IMR-90 (cell line): ENCODE measurements at regions not wholly inside any gene's neighbourhood (a gene's known extent, or its start where the extent isn't known, plus 50 kb on each side); places are given as distances from the start of the nearest gene placed in this dataset.

Experiments
- ATAC-seq: fragments of 200-7000 bp; cut with Tn5 transposase; 2 replicates; pipeline ENCODE4 v1.9.1; 2020; ENCODE audit warnings: low read depth, mild to moderate bottlenecking, moderate library complexity
- BruUV-seq: library from RNA; stranded (reverse); fragments of 400-500 nt; replicated peaks from 2 replicates; lab custom pipeline; 2021; lab: Mats Ljungman, UMichigan
- CTCF ChIA-PET: fragments of 300-600 bp; formaldehyde crosslinking; extraction: SDS; loops from one replicate; lab custom pipeline; 2021; ENCODE audit warnings: antibody characterized with exemption; lab: Yijun Ruan, JAX
- POLR2A ChIA-PET: fragments of 300-600 bp; sonication (Branson Sonifier 250); formaldehyde crosslinking; loops from one replicate; lab custom pipeline; 2022; ENCODE audit warnings: antibody characterized with exemption; ENCODE audit not compliant: unreplicated experiment; lab: Charles Lee
- DNase-seq: peaks from one replicate; pipeline ENCODE4 v3.0.0; 2013
- H2AFZ ChIP-seq: replicated peaks from 2 replicates; pipeline ENCODE3; 2013; ENCODE audit warnings: low read length, mild to moderate bottlenecking; ENCODE audit not compliant: poor library complexity
- H2AK5ac ChIP-seq: 2 replicates; pipeline ENCODE4 v1.6.1; 2013; ENCODE audit warnings: low read depth, low read length, inconsistent platforms
- H2AK9ac ChIP-seq: replicated peaks from 2 replicates; pipeline ENCODE3; 2013; ENCODE audit warnings: mild to moderate bottlenecking, low read depth, low read length, moderate library complexity; ENCODE audit not compliant: poor library complexity
- H2BK120ac ChIP-seq: 2 replicates; pipeline ENCODE4 v1.6.1; 2013; ENCODE audit warnings: low read depth, low read length, inconsistent platforms
- H2BK15ac ChIP-seq: 3 replicates; pipeline ENCODE4 v1.6.1; 2013; ENCODE audit warnings: low read depth, low read length, inconsistent platforms
- H2BK20ac ChIP-seq: 2 replicates; pipeline ENCODE4 v1.6.1; 2013; ENCODE audit warnings: low read depth, mild to moderate bottlenecking, inconsistent platforms, low read length, moderate library complexity
- H2BK5ac ChIP-seq: 2 replicates; pipeline ENCODE4 v1.6.1; 2013; ENCODE audit warnings: mild to moderate bottlenecking, low read depth, low read length, inconsistent platforms; ENCODE audit not compliant: poor library complexity, severe bottlenecking
- H3K14ac ChIP-seq: replicated peaks from 2 replicates; pipeline ENCODE4 v1.6.1; 2013; ENCODE audit warnings: low read depth, low read length, inconsistent platforms
- H3K18ac ChIP-seq: 2 replicates; pipeline ENCODE4 v1.6.1; 2013; ENCODE audit warnings: low read depth, low read length, control low read depth
- H3K23ac ChIP-seq: 2 replicates; pipeline ENCODE4 v1.6.1; 2013; ENCODE audit warnings: low read depth, low read length, inconsistent platforms
- H3K27ac ChIP-seq: 2 replicates; pipeline ENCODE4 v1.5.1; 2013; ENCODE audit warnings: mild to moderate bottlenecking, control low read depth, low read length; ENCODE audit not compliant: insufficient read depth
- H3K27me3 ChIP-seq: 2 replicates; pipeline ENCODE4 v1.6.1; 2013; ENCODE audit warnings: low read length; ENCODE audit not compliant: control insufficient read depth, insufficient read depth
- H3K36me3 ChIP-seq: 2 replicates; pipeline ENCODE4 v1.6.1; 2013; ENCODE audit warnings: low read length, mixed read lengths; ENCODE audit not compliant: control insufficient read depth, insufficient read depth
- H3K4ac ChIP-seq: 2 replicates; pipeline ENCODE4 v1.6.1; 2013; ENCODE audit warnings: low read depth, low read length, inconsistent platforms
- H3K4me1 ChIP-seq: 2 replicates; pipeline ENCODE4 v1.6.1; 2013; ENCODE audit warnings: low read length, mixed read lengths; ENCODE audit not compliant: control insufficient read depth, insufficient read depth
- H3K4me2 ChIP-seq: 2 replicates; pipeline ENCODE4 v1.6.1; 2013; ENCODE audit warnings: low read depth, mild to moderate bottlenecking, control low read depth, low read length, moderate library complexity
- H3K4me3 ChIP-seq: 2 replicates; pipeline ENCODE4 v1.5.1; 2013; ENCODE audit warnings: low read depth, mild to moderate bottlenecking, control low read depth, low read length, moderate library complexity; ENCODE audit not compliant: insufficient read depth
- H3K56ac ChIP-seq: 2 replicates; pipeline ENCODE4 v1.6.1; 2013; ENCODE audit warnings: low read length, inconsistent platforms; ENCODE audit not compliant: insufficient read depth; ENCODE audit errors: extremely low read depth
- H3K79me1 ChIP-seq, 2 experiments: 2 replicates each; pipeline ENCODE4 v1.6.1; 2013; ENCODE audit warnings: low read length in 2 of 2, inconsistent platforms in 1 of 2, low read depth in 1 of 2
- H3K9ac ChIP-seq: 2 replicates; pipeline ENCODE4 v1.6.1; 2013; ENCODE audit warnings: low read depth, low read length, control low read depth
- H3K9me1 ChIP-seq: 2 replicates; pipeline ENCODE4 v1.6.1; 2013; ENCODE audit warnings: low read length, inconsistent platforms; ENCODE audit not compliant: insufficient read depth
- H3K9me3 ChIP-seq: 2 replicates; pipeline ENCODE4 v1.6.1; 2013; ENCODE audit warnings: low read length; ENCODE audit not compliant: control insufficient read depth, insufficient read depth
- H4K20me1 ChIP-seq: 2 replicates; pipeline ENCODE4 v1.6.1; 2013; ENCODE audit warnings: low read length, inconsistent platforms; ENCODE audit not compliant: insufficient read depth
- H4K5ac ChIP-seq: 2 replicates; pipeline ENCODE4 v1.6.1; 2013; ENCODE audit warnings: mild to moderate bottlenecking, low read depth, low read length, control low read depth
- H4K8ac ChIP-seq, 2 experiments: 2 replicates each; pipeline ENCODE4 v1.6.1; 2013; ENCODE audit warnings: low read depth in 2 of 2, low read length in 2 of 2, control low read depth in 1 of 2, inconsistent platforms in 1 of 2
- H4K91ac ChIP-seq: 2 replicates; pipeline ENCODE4 v1.6.1; 2013; ENCODE audit warnings: low read depth, low read length, inconsistent platforms; ENCODE audit not compliant: insufficient read depth
- BHLHE40 ChIP-seq: fragments of 150-350 bp; IDR thresholded peaks from 2 replicates; pipeline ENCODE4 v1.6.1; 2016; ENCODE audit warnings: mild to moderate bottlenecking, low read depth, low read length
- ELK1 ChIP-seq: fragments of 150-350 bp; IDR thresholded peaks from 2 replicates; pipeline ENCODE4 v1.6.1; 2016; ENCODE audit warnings: low read depth, mild to moderate bottlenecking, low read length, moderate library complexity, borderline replicate concordance
- FOS ChIP-seq: fragments of 150-350 bp; IDR thresholded peaks from 2 replicates; pipeline ENCODE4 v1.6.1; 2016; ENCODE audit warnings: low read depth, low read length
- MAFK ChIP-seq: IDR thresholded peaks from 2 replicates; pipeline ENCODE4 v1.6.1; 2012; ENCODE audit warnings: low read depth, low read length, improper control_type of control experiment
- MXI1 ChIP-seq: IDR thresholded peaks from 2 replicates; pipeline ENCODE4 v1.6.1; 2012; ENCODE audit warnings: low read depth, mild to moderate bottlenecking, low read length, moderate library complexity, borderline replicate concordance
- POLR2A ChIP-seq: IDR thresholded peaks from 2 replicates; pipeline ENCODE4 v1.6.1; 2012; ENCODE audit warnings: mild to moderate bottlenecking, low read depth, low read length
- RCOR1 ChIP-seq: IDR thresholded peaks from 2 replicates; pipeline ENCODE4 v1.6.1; 2012; ENCODE audit warnings: mild to moderate bottlenecking, low read length, improper control_type of control experiment; ENCODE audit not compliant: insufficient replicate concordance
- WGBS, 2 experiments: methylation state at CpG; one replicate each; pipeline versions ENCODE4 v1.1.5 to v1.1.7; 2013; ENCODE audit warnings: missing lambda C conversion rate in 2 of 2; ENCODE audit not compliant: insufficient read length in 1 of 2; ENCODE audit errors: extremely low coverage in 2 of 2; 5-methylcytosine and 5-hydroxymethylcytosine counted together
- dilution Hi-C: fragments of 300-500 bp; cut with HindIII; formaldehyde crosslinking; loops from one replicate; pipeline ENCODE4 v1.14.3; 2018; ENCODE audit warnings: low sequenced_read_pairs; ENCODE audit not compliant: unreplicated experiment
- in situ Hi-C: fragments of 300-500 bp; cut with MboI; formaldehyde crosslinking; loops from 3 replicates; pipeline ENCODE4 v1.14.3; 2019; ENCODE audit warnings: low sequenced_read_pairs, inconsistent platforms, mixed read lengths
- intact Hi-C: fragments of 100-400 bp; cut with micrococcal nuclease; formaldehyde crosslinking; loops from 2 replicates; pipeline ENCODE4 v1.10.0; 2022

GRCh38 chr4:127416115-127416514 lies 216.6 kb upstream of the INTU start:
- Histone ChIP-seq H3K4me2 (no peak overlapping the region), H2BK5ac (no peak overlapping the region), H3K4me3 (no peak overlapping the region), H3K4ac (no peak overlapping the region), H4K5ac (no peak overlapping the region), H3K23ac (no peak overlapping the region), H2BK120ac (no peak overlapping the region), H2BK20ac (no peak overlapping the region), H2AK9ac (no peak overlapping the region), H3K36me3 (no peaks in the 10 kb centered on the region), H3K9me1 (no peaks in the 10 kb centered on the region), H3K14ac (no peak overlapping the region), H2AFZ (no peak overlapping the region), H3K18ac (no peak overlapping the region), H3K27ac (no peak overlapping the region), H3K9ac (no peak overlapping the region), H2BK15ac (no peak overlapping the region), H3K79me1 (no peaks in the 10 kb centered on the region), H4K8ac (no peak overlapping the region), H2AK5ac (no peak overlapping the region), H4K91ac (no peak overlapping the region), H3K4me1 (no peaks in the 10 kb centered on the region; the same call in 1 of the 2 replicates), H3K27me3 (no peaks in the 10 kb centered on the region; the same call in 1 of the 2 replicates), H3K9me3 (no peaks in the 10 kb centered on the region), H3K56ac (no peak overlapping the region), H4K20me1 (no peaks in the 10 kb centered on the region)
- intact Hi-C loops (no loop called here), dilution Hi-C loops (no loop called here), in situ Hi-C loops (no loop called here)
- ChIA-PET CTCF (no interaction called here), POLR2A (no interaction called here)
- TF ChIP-seq ELK1 (no peak), MAFK (no peak), RCOR1 (no peak), BHLHE40 (no peak), FOS (no peak), POLR2A (no peak), MXI1 (no peak)
- no peak for DNase-seq
- BruUV-seq = no TSS peak
- ATAC-seq = no peak
- WGBS, 2 experiments = 82% methylated on average over 2 of the region's 4 CpGs; no CpG with 5 or more reads in 1 of the 2 experiments
